NCI-H1105 treated with DMSO at 0.1 percent for 48 hours (cell line): ENCODE measurements at regions not wholly inside any gene's neighbourhood (a gene's known extent, or its start where the extent isn't known, plus 50 kb on each side); places are given as distances from the start of the nearest gene placed in this dataset.

Experiments
- DNase-seq: peaks from one replicate; lab custom pipeline; 2025; lab: John Stamatoyannopoulos, UW

DNA sequence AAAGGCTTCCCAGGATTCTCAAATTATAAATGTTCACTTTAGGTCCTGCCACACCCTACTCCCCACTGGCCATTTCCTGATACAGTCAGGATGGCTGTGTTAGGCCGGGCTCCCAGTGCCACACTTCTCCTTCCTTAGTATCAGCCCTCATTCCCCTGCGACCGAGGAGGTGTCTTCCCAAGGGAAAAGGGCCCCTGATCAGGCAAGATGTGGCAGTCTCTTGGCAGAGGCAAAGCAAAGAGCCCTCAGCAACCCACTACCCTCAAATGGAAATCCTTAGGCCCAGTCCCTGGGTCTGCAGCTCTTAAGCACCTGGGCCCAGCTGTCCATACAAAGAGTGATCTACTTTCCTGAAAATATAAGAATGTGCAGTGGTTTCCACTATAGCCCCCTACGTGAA is 96.5 kb upstream of the VASH1 start:
- no peak for DNase-seq

DNA sequence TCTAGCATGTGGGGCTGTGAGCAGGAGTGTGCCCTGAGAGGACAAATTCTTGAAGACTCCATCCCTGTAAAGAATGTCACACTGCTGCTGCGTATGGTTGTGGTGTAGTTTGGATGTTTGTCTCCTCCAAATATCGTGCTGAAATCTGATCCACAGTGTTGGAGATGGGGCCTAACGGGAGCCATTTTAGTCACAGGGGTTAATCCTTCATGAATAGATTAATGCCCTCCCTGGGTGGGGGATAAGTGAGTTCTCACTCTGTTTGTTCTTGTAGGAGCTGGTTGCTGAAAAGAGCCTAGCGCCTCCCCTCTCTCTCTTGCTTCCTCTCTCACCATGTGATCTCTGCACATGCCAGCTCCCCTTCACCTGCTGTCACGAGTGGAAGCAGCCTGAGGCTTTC is 94.5 kb upstream of the VASH1 start:
- no peak for DNase-seq

DNA sequence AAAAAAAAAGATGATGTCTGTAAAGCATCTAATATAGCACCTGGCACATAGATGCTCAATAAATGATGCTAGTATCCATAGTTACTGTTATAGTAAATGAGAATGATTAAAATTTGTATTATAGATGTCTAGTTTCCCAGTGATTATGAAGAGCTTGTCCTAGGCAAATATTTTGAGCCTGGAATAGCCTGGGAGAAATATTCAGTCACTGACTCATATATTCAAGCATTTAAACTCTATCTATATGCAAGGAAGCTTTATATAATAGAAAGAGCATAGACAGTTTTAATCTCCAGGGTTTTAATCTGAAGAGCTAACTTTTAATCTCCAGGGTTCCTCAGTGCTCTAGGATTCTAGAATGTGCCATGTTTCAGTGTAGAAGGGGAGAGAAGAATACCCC is 91.5 kb upstream of the VASH1 start:
- DNase-seq, result no peak

DNA sequence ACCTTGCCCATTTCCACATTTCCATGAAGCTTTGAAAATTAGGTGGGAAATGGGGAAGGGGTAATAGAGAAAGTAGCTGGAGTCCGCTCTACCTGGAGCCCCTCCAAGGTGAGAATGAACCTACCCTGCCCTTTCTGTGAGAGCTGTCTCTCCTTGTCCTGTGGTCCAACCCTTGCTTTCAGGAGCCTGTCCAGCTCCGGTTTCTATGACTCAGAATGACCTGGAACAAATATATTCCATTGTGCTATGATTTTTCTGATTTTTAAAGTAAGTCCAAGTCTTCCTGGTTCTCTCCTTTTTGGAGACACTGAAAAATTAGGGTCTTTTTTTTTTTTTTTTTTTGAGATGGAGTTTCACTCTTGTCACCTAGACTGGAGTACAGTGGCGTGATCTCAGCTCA is 89.1 kb upstream of the VASH1 start:
- DNase-seq, result no peak

DNA sequence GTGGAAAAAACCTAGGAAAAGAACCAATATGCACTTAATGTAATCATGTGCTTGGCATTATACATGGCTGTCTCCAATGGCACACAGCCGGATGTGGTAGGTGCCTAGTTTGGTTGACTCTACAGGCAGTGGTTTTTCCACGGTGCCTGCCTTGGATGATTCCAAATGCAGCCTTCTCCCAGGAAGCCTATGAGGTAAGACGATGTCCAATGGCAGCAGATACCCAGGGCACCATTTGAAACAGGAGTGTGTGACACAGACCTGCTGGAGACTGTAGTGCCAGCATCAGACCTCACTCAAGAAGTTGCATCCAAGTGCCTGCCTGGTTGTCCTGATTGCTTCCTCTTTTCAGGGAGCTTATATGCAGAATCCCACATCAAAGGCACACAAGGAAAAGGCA is 88.0 kb upstream of the VASH1 start:
- no peak for DNase-seq

DNA sequence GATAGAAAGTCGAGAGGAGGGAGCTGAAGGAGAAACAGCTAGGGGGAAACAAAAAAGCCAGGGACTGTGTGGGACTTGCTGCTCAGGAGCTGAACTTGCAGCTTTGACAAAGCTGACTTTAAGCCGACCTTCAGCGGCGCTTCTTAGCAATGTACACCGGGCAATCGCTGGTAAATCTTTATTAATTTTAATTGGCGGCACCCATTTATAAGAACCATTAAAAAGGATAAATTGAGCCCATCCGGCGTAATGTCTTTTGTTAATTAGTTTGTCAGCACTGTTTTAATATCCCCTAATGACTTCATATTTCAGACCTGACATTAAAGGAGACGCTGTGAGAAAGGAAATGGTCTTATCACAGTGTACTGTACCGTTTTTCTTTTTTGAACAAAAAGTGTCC is 86.2 kb upstream of the VASH1 start:
- no peak for DNase-seq

DNA sequence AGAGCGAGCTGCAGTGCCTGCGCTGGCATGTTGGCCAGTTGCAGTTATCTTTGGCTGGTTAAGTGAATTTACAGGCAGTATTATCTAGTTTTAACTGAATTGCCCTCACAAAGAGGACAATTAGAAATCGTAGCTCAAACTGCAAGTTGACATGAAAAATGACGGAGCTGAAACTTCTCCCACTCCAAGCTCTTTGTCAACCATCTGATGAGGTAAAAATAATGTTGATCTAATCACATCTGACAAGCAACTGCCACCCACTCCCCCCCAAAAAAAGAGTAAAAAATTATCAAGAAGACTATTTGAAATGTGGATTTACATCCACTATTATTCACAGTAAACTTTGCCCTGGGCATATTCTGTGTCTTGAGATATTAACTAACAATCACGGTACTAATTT is 84.7 kb upstream of the VASH1 start:
- no peak for DNase-seq

DNA sequence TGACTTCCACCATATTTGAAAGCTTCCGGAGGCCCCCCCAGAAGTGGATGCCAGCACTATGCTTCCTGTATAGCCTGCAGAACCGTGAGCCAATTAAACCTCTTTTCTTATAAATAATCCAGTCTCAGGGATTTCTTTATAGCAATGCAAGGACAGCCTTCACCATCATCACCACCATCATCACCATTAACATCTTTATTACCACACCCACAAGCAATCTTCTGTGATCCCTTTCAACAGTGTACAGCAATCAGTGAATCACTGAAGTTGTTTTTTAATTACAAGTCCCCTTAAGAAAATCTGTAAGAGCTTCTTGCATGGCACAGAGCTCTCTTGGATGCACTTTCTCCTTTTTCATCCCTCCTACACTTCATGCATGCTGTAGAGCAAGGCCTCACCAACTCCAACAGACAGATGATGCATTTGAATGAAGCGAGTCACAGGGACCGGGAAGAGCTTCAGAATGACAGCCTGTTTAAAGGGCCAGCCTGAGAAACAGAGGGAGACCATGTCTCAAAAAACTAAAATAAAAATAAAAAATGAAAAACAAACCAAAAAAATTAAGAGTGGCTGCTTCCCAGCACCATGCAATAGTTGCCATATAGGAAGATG is 83.6 kb upstream of the VASH1 start:
- no peak for DNase-seq

DNA sequence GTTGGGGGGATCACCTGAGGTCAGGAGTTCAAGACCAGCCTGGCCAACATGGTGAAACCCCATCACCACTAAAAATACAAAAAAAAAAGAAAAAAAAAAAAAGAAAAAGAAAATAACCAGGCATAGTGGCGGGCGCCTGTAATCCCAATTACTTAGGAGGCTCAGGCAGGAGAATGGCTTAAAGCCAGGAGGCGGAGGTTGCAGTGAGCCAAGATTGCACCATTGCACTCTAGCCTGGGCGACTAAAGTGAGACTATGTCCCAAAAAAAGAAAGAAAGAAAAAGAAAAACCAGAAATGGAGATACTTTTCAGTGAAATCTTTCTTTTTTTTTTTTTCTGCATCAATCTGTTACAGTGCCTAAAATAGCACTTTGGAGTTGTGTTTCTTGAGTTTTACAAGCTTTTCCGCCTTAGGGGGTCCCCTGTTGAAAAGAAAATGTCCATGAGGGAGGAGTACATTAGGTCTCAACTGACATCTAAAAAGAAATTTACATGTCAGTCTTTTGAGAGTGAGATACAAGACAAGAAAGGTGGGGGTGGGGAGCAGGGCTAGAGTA is 82.9 kb upstream of the VASH1 start:
- no peak for DNase-seq

DNA sequence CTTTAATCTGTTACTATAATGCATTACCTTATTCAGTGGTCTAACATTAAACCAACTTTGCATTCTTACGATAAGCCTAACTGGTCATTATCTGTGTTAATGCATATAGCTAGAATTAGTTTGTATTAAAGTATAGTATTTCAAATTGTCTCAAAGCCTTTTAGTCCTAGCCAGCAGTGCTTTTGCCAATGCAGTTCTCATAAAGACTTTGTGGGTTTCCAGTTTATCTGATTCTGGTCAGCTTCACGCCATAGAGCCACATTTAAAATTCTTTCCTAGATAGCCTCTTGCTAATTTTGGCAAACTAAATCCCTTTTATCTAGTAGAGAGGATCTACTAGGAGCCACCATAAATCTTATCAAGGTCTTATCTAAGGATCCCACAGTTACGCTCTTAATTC is 78.9 kb upstream of the VASH1 start:
- DNase-seq, result no peak

DNA sequence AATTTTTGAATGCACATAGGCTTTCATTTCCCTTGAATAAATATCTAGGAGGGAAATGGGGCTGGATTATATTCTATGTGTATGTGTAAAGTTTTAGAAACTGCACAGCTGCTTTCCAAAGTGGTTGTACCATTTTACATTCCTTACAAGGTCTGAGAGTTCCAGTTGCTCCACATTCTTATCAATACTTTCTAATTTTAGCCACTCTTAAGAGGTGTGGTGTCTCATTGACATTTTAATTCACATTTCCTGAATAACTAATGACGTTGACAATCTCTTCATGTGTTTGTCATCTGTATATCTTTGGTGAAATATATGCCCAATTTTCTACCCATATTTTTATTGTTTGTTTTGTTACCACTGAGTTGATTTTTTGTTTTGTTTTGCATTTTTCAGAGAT is 74.6 kb upstream of the VASH1 start:
- no peak for DNase-seq

DNA sequence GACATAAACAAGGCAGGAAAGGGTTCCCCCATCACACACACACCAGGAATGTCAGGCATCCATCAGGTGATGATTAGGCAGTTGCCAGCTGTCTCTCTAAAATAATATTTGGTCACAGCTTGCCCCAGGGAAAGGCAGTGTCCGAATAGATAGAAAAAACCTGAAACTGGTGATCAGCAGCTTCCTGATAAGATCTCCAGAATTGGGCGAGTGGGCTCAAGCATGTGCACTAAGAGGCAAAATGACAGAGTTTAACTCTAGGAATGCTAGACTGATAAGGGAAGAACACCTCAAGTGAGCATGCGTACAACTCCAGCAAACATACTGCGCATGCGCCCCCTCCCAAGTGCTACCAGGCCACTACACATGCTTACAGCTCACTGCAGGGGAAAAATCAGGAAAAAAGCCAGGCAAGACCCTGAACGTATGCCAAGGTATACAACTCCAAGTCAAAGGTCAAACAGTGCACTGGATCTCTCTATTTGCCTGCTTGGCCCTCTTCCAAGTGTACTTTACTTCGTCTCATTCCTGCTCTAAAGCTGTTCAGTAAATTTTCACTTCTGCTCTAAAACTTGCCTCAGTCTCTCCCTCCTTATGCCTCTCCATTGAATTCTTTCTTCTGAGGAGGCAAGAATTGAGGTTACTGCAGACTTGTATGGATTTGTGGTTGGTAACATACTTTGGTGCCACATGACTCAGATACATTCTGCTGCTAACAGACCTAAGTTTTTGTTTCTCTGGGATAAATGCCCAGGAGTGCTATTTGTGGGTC is 73.5 kb upstream of the VASH1 start:
- DNase-seq, result no peak

DNA sequence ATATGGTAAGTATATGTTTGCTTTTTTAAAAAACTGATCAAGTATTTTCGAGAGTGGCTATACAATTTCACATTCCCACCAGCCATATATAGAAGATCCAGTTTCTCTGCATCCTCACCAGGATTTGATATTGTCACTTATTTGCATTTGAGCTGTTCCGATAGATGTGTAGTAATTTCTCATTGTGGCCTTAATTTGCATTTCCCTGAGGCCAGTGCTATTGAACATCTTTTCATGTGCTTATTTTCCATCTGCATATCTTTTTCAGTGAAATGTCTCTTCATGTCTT is 72.9 kb upstream of the VASH1 start:
- no peak for DNase-seq

DNA sequence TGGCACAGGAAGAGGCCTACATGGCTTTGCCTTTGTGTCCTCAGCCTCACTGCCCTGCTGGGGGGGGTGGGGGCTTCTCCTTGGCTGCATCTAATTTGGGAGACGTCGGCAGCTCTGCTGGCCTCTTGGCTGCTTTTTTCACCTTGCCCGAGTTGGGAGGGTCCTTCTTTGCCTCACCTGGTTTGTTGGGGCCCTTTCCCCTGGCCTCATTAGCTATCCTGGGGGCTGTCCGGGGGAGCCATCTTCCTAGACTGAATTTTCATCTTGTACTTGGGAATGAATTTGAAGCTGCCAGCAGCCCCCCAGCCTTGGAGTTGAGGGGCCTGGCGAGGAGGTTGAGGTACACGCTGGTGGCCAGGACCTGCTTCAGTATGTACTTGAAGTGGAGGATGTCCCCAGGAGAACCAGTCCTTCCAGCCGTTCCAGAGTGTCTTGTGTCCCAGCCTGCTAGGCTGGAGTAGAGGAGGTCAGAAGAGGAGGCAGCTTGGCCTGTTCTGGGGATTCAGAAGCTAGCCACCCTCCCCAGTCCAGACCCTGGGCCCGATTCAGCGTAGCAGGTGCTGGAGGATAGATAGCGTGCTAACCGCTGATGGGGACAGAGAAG is 70.7 kb upstream of the VASH1 start:
- DNase-seq, result no peak

DNA sequence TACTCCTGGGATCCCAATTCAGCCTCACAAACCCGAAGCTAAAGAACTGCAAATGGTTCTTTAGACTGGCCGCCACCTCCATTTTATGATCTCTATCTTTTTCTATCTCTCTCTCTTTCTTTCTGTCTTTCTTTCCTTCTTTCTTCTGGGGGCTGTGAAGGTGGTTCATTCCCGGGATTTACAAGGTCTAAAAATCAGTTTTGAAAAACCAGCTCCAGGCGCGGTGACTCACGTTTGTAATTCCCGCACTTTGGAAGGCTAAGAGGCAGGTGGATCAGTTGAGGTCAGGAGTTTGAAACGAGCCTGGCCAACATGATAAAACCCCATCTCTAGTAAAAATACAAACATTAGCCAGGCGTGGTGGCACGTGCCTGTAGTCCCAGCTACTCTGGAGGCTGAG is 67.2 kb upstream of the VASH1 start:
- no peak for DNase-seq

DNA sequence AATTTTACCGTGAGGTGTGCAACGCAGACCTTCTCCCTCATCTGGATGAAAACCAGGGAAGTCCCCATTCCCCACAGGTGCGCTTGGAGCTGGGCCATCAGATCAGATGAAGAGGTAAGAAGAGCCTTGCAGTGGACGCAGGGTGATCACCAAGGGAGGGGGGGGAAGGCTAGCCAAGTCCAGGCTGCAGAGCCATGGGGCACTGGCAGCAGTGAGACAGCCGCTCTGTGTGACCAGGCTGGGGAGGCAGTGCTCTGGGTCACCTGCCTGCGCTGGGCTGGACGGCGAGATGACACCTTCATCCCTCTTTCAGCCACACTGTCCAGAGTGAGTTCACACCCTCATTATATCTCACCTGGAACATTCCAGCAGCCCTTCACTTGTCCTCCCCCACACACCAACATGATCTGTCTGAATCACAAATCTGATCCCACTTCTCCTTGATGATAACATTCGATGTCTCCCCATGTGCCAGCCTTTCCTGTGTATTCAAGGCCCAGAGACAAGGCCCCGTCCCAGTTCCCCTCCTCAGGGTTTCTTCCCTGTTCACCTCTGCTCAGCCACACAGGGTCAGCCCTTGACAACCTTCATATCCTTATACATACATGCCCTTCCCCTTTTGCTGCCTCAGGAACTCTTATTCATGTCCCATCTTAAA is 65.9 kb upstream of the VASH1 start:
- DNase-seq, result no peak

DNA sequence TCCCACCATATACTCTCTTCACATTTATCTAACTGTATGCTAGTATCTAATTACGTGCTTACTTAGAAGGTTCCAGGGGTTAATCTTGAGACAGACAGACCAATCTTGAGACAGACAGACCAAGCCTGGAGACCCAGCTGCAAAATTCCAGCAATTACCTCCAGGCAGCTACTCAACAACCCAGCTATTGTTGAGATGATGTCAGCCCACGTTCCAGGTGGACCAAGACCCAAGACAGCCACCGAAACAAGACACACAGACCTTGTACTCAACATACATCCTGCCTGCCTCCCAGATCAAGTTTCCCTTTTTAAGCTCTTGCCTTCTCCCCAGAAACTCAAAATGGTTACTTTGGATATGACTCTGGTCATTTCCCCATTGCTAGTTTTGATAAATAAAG is 64.9 kb upstream of the VASH1 start:
- no peak for DNase-seq

DNA sequence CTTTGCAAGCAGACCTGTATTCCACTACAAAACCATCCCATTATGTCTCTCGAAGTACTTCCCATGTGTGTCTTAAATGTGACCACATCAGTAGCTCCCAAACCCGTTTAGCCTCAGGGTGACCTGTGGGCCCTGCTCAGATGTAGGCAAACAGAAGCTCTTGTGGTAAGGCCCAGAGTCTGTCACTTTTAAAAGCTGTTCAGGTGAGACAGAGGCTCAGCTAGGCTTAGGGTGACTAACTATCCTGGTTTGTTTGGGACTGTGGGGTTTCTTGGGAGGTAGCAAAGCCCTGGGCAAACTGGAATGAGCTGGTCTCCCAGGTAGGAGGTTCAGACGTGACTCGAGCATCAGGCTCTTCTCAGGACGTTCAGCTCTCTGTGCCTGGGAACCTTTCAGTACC is 64.5 kb upstream of the VASH1 start:
- no peak for DNase-seq

DNA sequence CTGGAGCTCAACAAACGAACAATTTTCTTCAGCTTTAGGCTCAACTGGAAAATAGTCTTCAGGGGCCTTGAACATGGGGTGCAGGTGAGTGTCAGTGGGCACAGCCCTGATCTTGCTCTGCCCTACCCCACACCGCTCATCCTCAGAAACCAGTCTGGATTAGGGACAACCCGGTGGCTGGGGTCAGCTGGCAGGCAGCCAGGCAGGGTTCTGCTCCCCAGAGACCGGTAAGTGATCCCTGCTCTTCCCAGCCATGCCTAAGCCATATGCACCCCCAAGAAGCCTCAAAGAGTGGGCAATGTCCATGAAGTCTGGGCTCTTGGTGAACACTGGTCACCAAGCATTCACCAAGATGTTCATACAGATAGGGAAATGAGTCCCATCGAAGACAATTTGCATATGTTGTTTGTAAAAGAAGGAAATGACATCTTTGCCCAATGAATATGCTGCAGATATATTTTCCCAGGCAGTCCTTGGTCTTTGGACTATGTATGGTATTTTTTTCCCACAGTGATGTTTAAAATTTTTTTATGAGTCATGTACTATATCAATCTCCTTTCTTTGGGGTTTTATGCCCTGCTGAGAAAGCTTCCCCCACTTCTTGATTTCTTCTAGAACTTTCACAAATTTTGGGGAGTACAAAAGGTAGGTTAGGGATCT is 63.9 kb upstream of the VASH1 start:
- DNase-seq, result no peak

DNA sequence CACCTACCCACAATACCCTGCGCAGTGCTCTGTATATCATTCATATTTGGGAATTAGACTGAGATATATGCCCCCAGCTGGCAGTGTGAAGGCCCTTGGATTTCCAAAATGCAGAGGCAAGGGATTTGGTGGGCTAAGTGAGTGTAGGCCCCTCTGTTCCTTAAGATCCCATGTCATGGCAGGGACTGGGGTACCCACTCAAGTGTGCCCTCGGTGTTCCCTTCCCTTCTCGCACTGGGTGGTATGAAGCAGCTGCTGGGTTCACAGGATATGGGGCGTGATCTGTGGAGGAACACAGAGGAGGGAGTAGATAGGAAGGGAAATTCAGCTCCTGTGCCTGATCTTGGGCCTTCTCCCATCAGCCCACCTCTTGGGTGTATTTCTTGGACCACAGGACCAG is 63.1 kb upstream of the VASH1 start:
- DNase-seq, result no peak

DNA sequence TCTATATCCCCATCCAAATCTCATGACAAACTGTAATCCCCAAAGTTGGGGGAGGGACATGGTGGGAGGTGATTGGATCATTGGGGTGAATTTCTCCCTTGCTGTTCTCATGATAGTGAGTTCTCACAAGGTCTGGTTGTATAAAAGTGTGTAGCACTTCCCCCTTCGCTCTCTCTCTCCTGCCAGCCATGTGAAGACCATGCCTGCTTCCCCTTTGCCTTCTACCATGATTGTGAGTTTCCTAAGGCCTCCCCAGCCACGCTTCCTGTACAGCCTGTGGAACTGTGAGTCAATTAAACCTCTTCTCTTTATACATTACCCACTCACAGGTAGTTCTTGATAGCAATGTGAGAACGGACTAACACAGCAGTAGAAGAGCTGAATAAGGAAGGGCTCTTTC is 62.6 kb upstream of the VASH1 start:
- DNase-seq, result no peak

DNA sequence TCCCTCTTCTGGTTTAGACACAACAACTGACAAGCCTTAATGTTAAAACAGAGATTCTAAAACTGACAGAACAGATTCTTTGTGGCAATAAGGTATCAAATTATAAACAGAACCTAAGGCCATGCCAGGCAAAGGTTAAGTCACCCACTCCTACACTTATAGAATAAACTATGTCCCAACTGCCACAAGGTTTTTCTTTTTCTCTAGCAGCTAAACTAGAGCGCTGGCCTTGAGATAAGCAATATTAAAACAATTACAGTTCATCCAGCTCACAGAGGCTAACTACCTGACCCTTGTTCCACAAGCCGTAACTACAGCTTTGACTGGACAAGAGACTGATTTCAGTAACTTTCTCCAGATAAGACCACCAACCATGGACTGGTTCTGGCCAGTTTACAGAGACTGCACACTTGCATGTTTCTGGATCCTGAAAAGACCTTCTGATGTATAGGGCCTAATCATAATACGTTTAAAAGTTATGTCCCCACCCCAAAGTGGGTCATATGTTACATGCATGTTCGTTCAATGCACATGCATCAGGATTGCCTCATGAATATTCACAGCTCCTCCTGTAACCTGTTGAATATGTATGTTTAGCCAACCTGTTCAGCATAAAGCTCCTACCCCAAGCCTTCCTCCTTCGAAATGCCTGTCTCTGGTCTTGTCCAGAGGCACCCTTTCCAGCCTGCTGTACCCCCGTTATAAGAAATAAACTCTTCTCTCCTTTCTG is 61.9 kb upstream of the VASH1 start:
- no peak for DNase-seq
